ENCODE measurements at regions not wholly inside any gene's neighbourhood (a gene's known extent, or its start where the extent isn't known, plus 50 kb on each side); places are given as distances from the start of the nearest gene placed in this dataset.

- Mint-ChIP-seq H3K4me3 (no peak overlapping the region), H3K27me3 (no peaks in the 10 kb centered on the region), H3K36me3 (no peaks in the 10 kb centered on the region), H3K9me3 (no peaks in the 10 kb centered on the region), H3K4me1 (no peaks in the 10 kb centered on the region), H3K27ac (no peak overlapping the region)
- H3K36me3 ChIP-seq (ENCODE audit: control insufficient read depth, insufficient read depth, low read length): no peaks in the 10 kb centered on the region
- DNase-seq (no peak), ATAC-seq (ENCODE audit: low read depth in 2 of 2) (no peak)
- H3K27ac ChIP-seq (ENCODE audit: insufficient read depth, low read length, poor library complexity, severe bottlenecking): no peak overlapping the region
- H3K4me1 ChIP-seq (ENCODE audit: control insufficient read depth, insufficient read depth, low read length, poor library complexity, severe bottlenecking): no peaks in the 10 kb centered on the region
- no peaks in the 10 kb centered on the region for H3K9me3 ChIP-seq (ENCODE audit: control insufficient read depth in 2 of 2, low read length in 2 of 2)
- no peaks in the 10 kb centered on the region for H3K27me3 ChIP-seq (ENCODE audit: control insufficient read depth, insufficient read depth, low read length)
- H3K4me3 ChIP-seq (ENCODE audit: low read depth, low read length): no peak overlapping the region
Observed at GRCh38 chr16:55391760-55392375, 67.9 kb downstream of the IRX6 start.

GRCh38 chr16:55392701-55393100 lies 68.7 kb downstream of the IRX6 start:
- no peak overlapping the region for H3K27ac Mint-ChIP-seq
- H3K4me3 ChIP-seq (ENCODE audit: low read depth, low read length): no peak overlapping the region
- no peaks in the 10 kb centered on the region for H3K4me1 Mint-ChIP-seq
- no peaks in the 10 kb centered on the region for H3K27me3 ChIP-seq (ENCODE audit: control insufficient read depth, insufficient read depth, low read length)
- ATAC-seq (ENCODE audit: low read depth in 2 of 2): no peak
- no peaks in the 10 kb centered on the region for H3K9me3 ChIP-seq (ENCODE audit: control insufficient read depth in 2 of 2, low read length in 2 of 2)
- H3K36me3 Mint-ChIP-seq: no peaks in the 10 kb centered on the region
- no peaks in the 10 kb centered on the region for H3K9me3 Mint-ChIP-seq
- no peak overlapping the region for H3K4me3 Mint-ChIP-seq
- no peaks in the 10 kb centered on the region for H3K36me3 ChIP-seq (ENCODE audit: control insufficient read depth, insufficient read depth, low read length)
- H3K27me3 Mint-ChIP-seq: no peaks in the 10 kb centered on the region
- H3K27ac ChIP-seq (ENCODE audit: insufficient read depth, low read length, poor library complexity, severe bottlenecking): no peak overlapping the region
- H3K4me1 ChIP-seq (ENCODE audit: control insufficient read depth, insufficient read depth, low read length, poor library complexity, severe bottlenecking): no peaks in the 10 kb centered on the region
- no peak for DNase-seq

GRCh38 chr16:55393991-55394390 lies 70.0 kb downstream of the IRX6 start:
- H3K4me3 Mint-ChIP-seq: no peak overlapping the region
- H3K4me1 ChIP-seq (ENCODE audit: control insufficient read depth, insufficient read depth, low read length, poor library complexity, severe bottlenecking): no peaks in the 10 kb centered on the region
- no peak overlapping the region for H3K27ac ChIP-seq (ENCODE audit: insufficient read depth, low read length, poor library complexity, severe bottlenecking)
- H3K27me3 ChIP-seq (ENCODE audit: control insufficient read depth, insufficient read depth, low read length): no peaks in the 10 kb centered on the region
- no peaks in the 10 kb centered on the region for H3K9me3 Mint-ChIP-seq
- H3K36me3 Mint-ChIP-seq: no peaks in the 10 kb centered on the region
- H3K36me3 ChIP-seq (ENCODE audit: control insufficient read depth, insufficient read depth, low read length): no peaks in the 10 kb centered on the region
- ATAC-seq (ENCODE audit: low read depth in 2 of 2) (no peak), DNase-seq (no peak)
- H3K4me1 Mint-ChIP-seq: no peaks in the 10 kb centered on the region
- no peak overlapping the region for H3K4me3 ChIP-seq (ENCODE audit: low read depth, low read length)
- no peaks in the 10 kb centered on the region for H3K9me3 ChIP-seq (ENCODE audit: control insufficient read depth in 2 of 2, low read length in 2 of 2)
- no peaks in the 10 kb centered on the region for H3K27me3 Mint-ChIP-seq
- H3K27ac Mint-ChIP-seq: no peak overlapping the region

GRCh38 chr16:55398762-55399161 lies 74.8 kb downstream of the IRX6 start:
- no peak for DNase-seq

GRCh38 chr16:55399911-55400310 lies 75.9 kb downstream of the IRX6 start:
- no peak for ATAC-seq (ENCODE audit: low read depth in 2 of 2)

More at GRCh38 chr16:55398762-55399161, 74.8 kb downstream of the IRX6 start:
- no peak overlapping the region for H3K4me3 ChIP-seq (ENCODE audit: low read depth, low read length)
- peaks cover 0 to 5% (median 0%) of the 10 kb centered on the region in 7 donors for H3K9me3 Mint-ChIP-seq
- H3K27me3 ChIP-seq (ENCODE audit: control insufficient read depth, insufficient read depth, low read length): peaks cover 2% of the 10 kb centered on the region
- H3K36me3 ChIP-seq (ENCODE audit: control insufficient read depth, insufficient read depth, low read length): no peaks in the 10 kb centered on the region
- no peaks in the 10 kb centered on the region for H3K4me1 ChIP-seq (ENCODE audit: control insufficient read depth, insufficient read depth, low read length, poor library complexity, severe bottlenecking)
- no peak for ATAC-seq (ENCODE audit: low read depth in 2 of 2)
- H3K9me3 ChIP-seq (ENCODE audit: control insufficient read depth in 2 of 2, low read length in 2 of 2): no peaks in the 10 kb centered on the region
- no peak overlapping the region for H3K4me3 Mint-ChIP-seq
- no peaks in the 10 kb centered on the region for H3K4me1 Mint-ChIP-seq
- H3K36me3 Mint-ChIP-seq: peaks cover 4% of the 10 kb centered on the region
- no peak overlapping the region for H3K27ac Mint-ChIP-seq
- no peak overlapping the region for H3K27ac ChIP-seq (ENCODE audit: insufficient read depth, low read length, poor library complexity, severe bottlenecking)
- no peaks in the 10 kb centered on the region for H3K27me3 Mint-ChIP-seq

GRCh38 chr16:55401046-55401445 lies 77.0 kb downstream of the IRX6 start:
- H3K36me3 Mint-ChIP-seq: peaks cover 4% of the 10 kb centered on the region
- ATAC-seq (ENCODE audit: low read depth in 2 of 2) (no peak), DNase-seq (no peak)
- H3K36me3 ChIP-seq (ENCODE audit: control insufficient read depth, insufficient read depth, low read length): no peaks in the 10 kb centered on the region
- H3K9me3 Mint-ChIP-seq: peaks cover 0 to 5% (median 0%) of the 10 kb centered on the region in 7 donors
- H3K27ac Mint-ChIP-seq: no peak overlapping the region
- no peaks in the 10 kb centered on the region for H3K27me3 Mint-ChIP-seq
- no peak overlapping the region for H3K4me3 ChIP-seq (ENCODE audit: low read depth, low read length)
- peaks cover 3% of the 10 kb centered on the region for H3K27me3 ChIP-seq (ENCODE audit: control insufficient read depth, insufficient read depth, low read length)
- H3K4me1 Mint-ChIP-seq: no peaks in the 10 kb centered on the region
- H3K27ac ChIP-seq (ENCODE audit: insufficient read depth, low read length, poor library complexity, severe bottlenecking): no peak overlapping the region
- no peaks in the 10 kb centered on the region for H3K4me1 ChIP-seq (ENCODE audit: control insufficient read depth, insufficient read depth, low read length, poor library complexity, severe bottlenecking)
- H3K4me3 Mint-ChIP-seq: no peak overlapping the region
- no peaks in the 10 kb centered on the region for H3K9me3 ChIP-seq (ENCODE audit: control insufficient read depth in 2 of 2, low read length in 2 of 2)

More at GRCh38 chr16:55399911-55400310, 75.9 kb downstream of the IRX6 start:
- H3K4me1 ChIP-seq (ENCODE audit: control insufficient read depth, insufficient read depth, low read length, poor library complexity, severe bottlenecking): no peaks in the 10 kb centered on the region
- peaks cover 3% of the 10 kb centered on the region for H3K27me3 ChIP-seq (ENCODE audit: control insufficient read depth, insufficient read depth, low read length)
- Mint-ChIP-seq H3K36me3 (peaks cover 4% of the 10 kb centered on the region), H3K27ac (no peak overlapping the region), H3K4me1 (no peaks in the 10 kb centered on the region), H3K27me3 (no peaks in the 10 kb centered on the region), H3K4me3 (no peak overlapping the region), H3K9me3 (peaks cover 0 to 5% (median 0%) of the 10 kb centered on the region in 7 donors)
- DNase-seq: no peak
- H3K9me3 ChIP-seq (ENCODE audit: control insufficient read depth in 2 of 2, low read length in 2 of 2): no peaks in the 10 kb centered on the region
- H3K36me3 ChIP-seq (ENCODE audit: control insufficient read depth, insufficient read depth, low read length): no peaks in the 10 kb centered on the region
- H3K27ac ChIP-seq (ENCODE audit: insufficient read depth, low read length, poor library complexity, severe bottlenecking): no peak overlapping the region
- H3K4me3 ChIP-seq (ENCODE audit: low read depth, low read length): no peak overlapping the region

GRCh38 chr16:55403464-55403863 lies 75.5 kb upstream of the MMP2 start:
- no peak overlapping the region for H3K4me3 ChIP-seq (ENCODE audit: low read depth, low read length)
- Mint-ChIP-seq H3K9me3 (peaks cover 0 to 5% (median 0%) of the 10 kb centered on the region in 7 donors), H3K27me3 (no peaks in the 10 kb centered on the region), H3K36me3 (peaks cover 4% of the 10 kb centered on the region), H3K27ac (no peak overlapping the region), H3K4me3 (no peak overlapping the region), H3K4me1 (no peaks in the 10 kb centered on the region)
- H3K36me3 ChIP-seq (ENCODE audit: control insufficient read depth, insufficient read depth, low read length): no peaks in the 10 kb centered on the region
- H3K27ac ChIP-seq (ENCODE audit: insufficient read depth, low read length, poor library complexity, severe bottlenecking): no peak overlapping the region
- H3K9me3 ChIP-seq (ENCODE audit: control insufficient read depth in 2 of 2, low read length in 2 of 2): no peaks in the 10 kb centered on the region
- ATAC-seq (ENCODE audit: low read depth in 2 of 2) (no peak), DNase-seq (no peak)
- H3K4me1 ChIP-seq (ENCODE audit: control insufficient read depth, insufficient read depth, low read length, poor library complexity, severe bottlenecking): no peaks in the 10 kb centered on the region
- peaks cover 3% of the 10 kb centered on the region for H3K27me3 ChIP-seq (ENCODE audit: control insufficient read depth, insufficient read depth, low read length)

GRCh38 chr16:55406651-55407050 lies 72.3 kb upstream of the MMP2 start:
- no peak for DNase-seq

More at GRCh38 chr16:55406651-55407050, 72.3 kb upstream of the MMP2 start:
- H3K4me3 Mint-ChIP-seq: no peak overlapping the region
- ATAC-seq (ENCODE audit: low read depth in 2 of 2): no peak
- Histone ChIP-seq H3K4me3 (ENCODE audit: low read depth, low read length) (no peak overlapping the region), H3K27me3 (ENCODE audit: control insufficient read depth, insufficient read depth, low read length) (peaks cover 3% of the 10 kb centered on the region), H3K27ac (ENCODE audit: insufficient read depth, low read length, poor library complexity, severe bottlenecking) (no peak overlapping the region), H3K4me1 (ENCODE audit: control insufficient read depth, insufficient read depth, low read length, poor library complexity, severe bottlenecking) (no peaks in the 10 kb centered on the region), H3K9me3 (ENCODE audit: control insufficient read depth in 2 of 2, low read length in 2 of 2) (no peaks in the 10 kb centered on the region), H3K36me3 (ENCODE audit: control insufficient read depth, insufficient read depth, low read length) (no peaks in the 10 kb centered on the region)
- H3K9me3 Mint-ChIP-seq: peaks cover 0 to 5% (median 0%) of the 10 kb centered on the region in 7 donors
- no peak overlapping the region for H3K27ac Mint-ChIP-seq
- H3K27me3 Mint-ChIP-seq: no peaks in the 10 kb centered on the region
- H3K4me1 Mint-ChIP-seq: no peaks in the 10 kb centered on the region
- H3K36me3 Mint-ChIP-seq: peaks cover 4% of the 10 kb centered on the region

Data from CD4-positive, CD25-positive, alpha-beta regulatory T cell (primary cell).